ENCODE measurements at regions not wholly inside any gene's neighbourhood (a gene's known extent, or its start where the extent isn't known, plus 50 kb on each side); places are given as distances from the start of the nearest gene placed in this dataset.
A peak's percentile ranks its signal among the peaks of the same experiment; 100 is the strongest.

DNA sequence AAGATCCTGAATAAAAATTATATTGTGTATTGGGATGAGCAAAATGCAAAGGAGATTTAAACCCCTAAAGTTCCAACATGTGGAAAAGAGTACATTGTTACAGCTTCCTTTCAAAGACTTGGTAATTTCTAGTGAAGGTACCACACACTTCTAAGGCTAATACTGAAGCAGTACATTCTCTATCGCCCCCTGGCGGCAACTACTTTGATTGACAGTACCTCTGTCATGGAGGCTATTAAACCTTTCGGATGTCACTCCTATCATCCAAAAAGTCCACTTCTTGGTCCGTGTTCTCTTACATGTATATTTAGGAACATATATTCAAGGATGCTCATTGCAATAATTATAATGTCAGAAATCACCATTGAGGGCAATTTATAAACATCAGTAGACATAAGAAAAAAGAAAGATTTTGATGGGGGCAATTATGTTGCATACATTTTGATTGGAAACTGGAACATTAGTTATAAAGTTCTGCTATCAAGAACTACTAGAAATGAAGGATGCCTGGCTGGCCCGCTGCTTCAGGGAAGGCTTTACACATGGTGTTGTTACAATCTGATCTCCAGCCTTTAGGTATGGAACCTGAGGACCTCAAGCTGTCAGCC lies 601.6 kb downstream of the CPS1 start:
- intact Hi-C loops (cut with DNase I; ENCODE audit: low total_unique reads), result no loop called here
- no peak for TF ChIP-seq POLR2AphosphoS5 (IDR thresholded peaks at IDR 0.05)
- TF ChIP-seq, protein P1, sequence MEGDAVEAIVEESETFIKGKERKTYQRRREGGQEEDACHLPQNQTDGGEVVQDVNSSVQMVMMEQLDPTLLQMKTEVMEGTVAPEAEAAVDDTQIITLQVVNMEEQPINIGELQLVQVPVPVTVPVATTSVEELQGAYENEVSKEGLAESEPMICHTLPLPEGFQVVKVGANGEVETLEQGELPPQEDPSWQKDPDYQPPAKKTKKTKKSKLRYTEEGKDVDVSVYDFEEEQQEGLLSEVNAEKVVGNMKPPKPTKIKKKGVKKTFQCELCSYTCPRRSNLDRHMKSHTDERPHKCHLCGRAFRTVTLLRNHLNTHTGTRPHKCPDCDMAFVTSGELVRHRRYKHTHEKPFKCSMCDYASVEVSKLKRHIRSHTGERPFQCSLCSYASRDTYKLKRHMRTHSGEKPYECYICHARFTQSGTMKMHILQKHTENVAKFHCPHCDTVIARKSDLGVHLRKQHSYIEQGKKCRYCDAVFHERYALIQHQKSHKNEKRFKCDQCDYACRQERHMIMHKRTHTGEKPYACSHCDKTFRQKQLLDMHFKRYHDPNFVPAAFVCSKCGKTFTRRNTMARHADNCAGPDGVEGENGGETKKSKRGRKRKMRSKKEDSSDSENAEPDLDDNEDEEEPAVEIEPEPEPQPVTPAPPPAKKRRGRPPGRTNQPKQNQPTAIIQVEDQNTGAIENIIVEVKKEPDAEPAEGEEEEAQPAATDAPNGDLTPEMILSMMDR (IDR thresholded peaks at IDR 0.05), result peak in 5 of 7 experiments; percentile 49 to 70 (median 53)
- no peaks in the 10 kb centered on the region for H3K4me1 ChIP-seq
- no peaks in the 10 kb centered on the region for H3K27me3 ChIP-seq
- 14 to 22% (median 17%) methylated on average over 5 of the region's 5 CpGs for WGBS, 5 donors
- H3K36me3 ChIP-seq, result no peaks in the 10 kb centered on the region
- no peak overlapping the region for H3K27ac ChIP-seq
- no peaks in the 10 kb centered on the region for H3K9me3 ChIP-seq
- DNase-seq, result peak; percentile 81 to 85
- H3K4me3 ChIP-seq, result no peak overlapping the region

DNA sequence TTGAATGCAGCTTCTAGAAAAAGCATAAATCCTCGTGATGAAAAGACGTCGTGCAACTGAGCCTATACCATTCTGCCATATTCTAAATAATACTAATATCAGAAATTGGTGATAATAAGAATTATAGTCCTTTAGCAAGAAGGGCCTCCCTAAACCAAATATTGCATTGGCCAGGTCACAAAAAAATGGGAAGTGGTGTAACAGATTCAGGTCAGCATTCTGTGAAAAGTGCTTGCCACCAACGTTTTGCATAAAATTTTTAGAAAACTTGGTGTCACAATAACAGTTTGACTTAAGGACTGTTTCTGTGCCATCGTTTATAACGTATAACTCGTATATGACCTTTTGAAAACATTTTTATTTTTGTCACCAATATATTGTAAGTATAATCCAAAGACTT lies 603.6 kb downstream of the CPS1 start:
- Histone ChIP-seq H3K27me3 (no peaks in the 10 kb centered on the region), H3K4me1 (no peaks in the 10 kb centered on the region), H3K27ac (no peak overlapping the region), H3K9me3 (no peaks in the 10 kb centered on the region), H3K4me3 (no peak overlapping the region), H3K36me3 (no peaks in the 10 kb centered on the region)
- TF ChIP-seq EP300 (IDR thresholded peaks at IDR 0.05), result no peak
- TF ChIP-seq, protein P1 (IDR thresholded peaks at IDR 0.05), result no peak
- TF ChIP-seq POLR2AphosphoS5 (IDR thresholded peaks at IDR 0.05), result no peak
- TF ChIP-seq POLR2A (IDR thresholded peaks at IDR 0.05), result no peak
- WGBS, 5 donors, result 72 to 82% (median 81%) methylated on average over 7 of the region's 7 CpGs
- no peak for DNase-seq
- intact Hi-C loops (cut with DNase I; ENCODE audit: low total_unique reads), result no loop called here

DNA sequence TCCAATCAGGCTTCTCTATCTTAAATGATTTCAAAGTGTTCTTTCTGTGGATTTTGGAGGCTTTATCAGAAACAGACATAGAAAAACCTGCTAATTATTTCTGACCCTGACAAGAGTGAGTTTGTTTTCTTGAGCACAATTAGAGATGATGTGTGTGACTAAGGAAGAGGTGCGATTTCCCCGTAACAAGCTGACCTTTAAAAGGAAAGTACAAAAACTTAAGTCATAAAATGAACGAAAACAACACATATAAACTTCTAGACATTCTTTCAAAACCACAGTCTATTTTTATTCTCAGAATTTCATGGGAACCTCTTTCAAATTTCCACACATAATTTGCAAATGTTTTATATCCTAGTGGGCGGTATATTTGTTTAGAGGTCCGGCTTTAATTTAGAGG lies 604.8 kb downstream of the CPS1 start:
- intact Hi-C loops (cut with DNase I; ENCODE audit: low total_unique reads), result no loop called here
- no peak overlapping the region for H3K27ac ChIP-seq
- H3K9me3 ChIP-seq, result no peaks in the 10 kb centered on the region
- no peak for TF ChIP-seq POLR2AphosphoS5 (IDR thresholded peaks at IDR 0.05)
- no peak for TF ChIP-seq POLR2A (IDR thresholded peaks at IDR 0.05)
- H3K4me3 ChIP-seq, result no peak overlapping the region
- H3K4me1 ChIP-seq, result no peaks in the 10 kb centered on the region
- WGBS, 5 donors, result 65 to 80% (median 69%) methylated on average over 5 of the region's 5 CpGs
- no peaks in the 10 kb centered on the region for H3K36me3 ChIP-seq
- no peaks in the 10 kb centered on the region for H3K27me3 ChIP-seq
- no peak for DNase-seq

DNA sequence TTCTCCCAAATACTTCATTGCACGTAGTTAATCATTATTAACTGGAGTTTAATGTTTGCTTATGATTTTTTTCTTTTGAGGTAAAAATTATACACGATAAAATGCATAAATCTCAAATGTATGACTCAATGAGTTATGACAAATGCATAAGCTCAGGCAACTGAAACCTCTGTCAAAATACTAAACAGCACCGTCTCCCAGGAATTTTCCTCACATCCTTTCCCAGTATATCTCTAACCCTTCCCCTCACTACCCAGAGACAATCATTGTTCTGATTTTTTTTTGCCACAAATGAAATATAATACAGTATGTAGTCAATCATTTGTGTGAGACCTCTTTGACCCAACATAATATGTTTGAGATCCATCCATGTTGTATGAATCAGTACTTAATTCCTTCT lies 606.5 kb downstream of the CPS1 start:
- WGBS, 5 donors, result 34 to 52% (median 42%) methylated on average over 3 of the region's 3 CpGs
- intact Hi-C loops (cut with DNase I; ENCODE audit: low total_unique reads), result no loop called here

DNA sequence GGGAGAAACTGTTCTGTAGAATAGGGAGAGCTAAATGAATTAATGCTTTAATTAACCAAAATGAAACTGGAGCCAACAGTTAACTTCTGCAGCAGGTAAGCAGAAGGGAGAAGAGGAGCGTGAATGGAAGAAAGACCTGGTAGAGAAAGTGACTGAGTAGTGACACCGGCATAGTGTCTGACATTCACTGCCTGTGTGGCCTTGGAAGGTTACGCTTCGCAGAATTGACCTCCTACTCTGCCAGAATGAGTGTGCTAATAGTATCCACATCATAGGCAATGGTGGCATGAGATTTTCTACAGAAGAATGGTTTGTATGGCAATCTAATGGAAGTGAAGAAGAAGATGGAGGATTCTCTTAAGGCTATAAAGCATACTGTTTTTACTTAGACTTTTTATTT lies 614.4 kb downstream of the CPS1 start:
- H3K4me1 ChIP-seq, result no peaks in the 10 kb centered on the region
- DNase-seq, result no peak
- WGBS, 5 donors, result 88 to 93% (median 90%) methylated on average over 4 of the region's 4 CpGs

More for the DNA sequence above, 606.5 kb downstream of the CPS1 start:
- no peaks in the 10 kb centered on the region for H3K27me3 ChIP-seq
- no peaks in the 10 kb centered on the region for H3K4me1 ChIP-seq
- H3K9me3 ChIP-seq, result no peaks in the 10 kb centered on the region
- no peak for DNase-seq
- H3K36me3 ChIP-seq, result no peaks in the 10 kb centered on the region
- H3K4me3 ChIP-seq, result no peak overlapping the region
- no peak for TF ChIP-seq POLR2A (IDR thresholded peaks at IDR 0.05)
- TF ChIP-seq, protein P1 (IDR thresholded peaks at IDR 0.05), result no peak
- TF ChIP-seq POLR2AphosphoS5 (IDR thresholded peaks at IDR 0.05), result no peak
- no peak for TF ChIP-seq EP300 (IDR thresholded peaks at IDR 0.05)
- H3K27ac ChIP-seq, result no peak overlapping the region

More for the DNA sequence above, 614.4 kb downstream of the CPS1 start:
- intact Hi-C loops (cut with DNase I; ENCODE audit: low total_unique reads), result no loop called here
- Histone ChIP-seq H3K27ac (no peak overlapping the region), H3K4me3 (no peak overlapping the region), H3K9me3 (no peaks in the 10 kb centered on the region), H3K36me3 (no peaks in the 10 kb centered on the region), H3K27me3 (no peaks in the 10 kb centered on the region)
- TF ChIP-seq EP300 (IDR thresholded peaks at IDR 0.05), result no peak
- TF ChIP-seq POLR2AphosphoS5 (IDR thresholded peaks at IDR 0.05), result no peak
- TF ChIP-seq, protein P1 (IDR thresholded peaks at IDR 0.05), result no peak
- no peak for TF ChIP-seq POLR2A (IDR thresholded peaks at IDR 0.05)

Data from stomach (tissue), 8 donors.